GM18867 (cell line): ENCODE measurements at regions not wholly inside any gene's neighbourhood (a gene's known extent, or its start where the extent isn't known, plus 50 kb on each side); places are given as distances from the start of the nearest gene placed in this dataset.

Source experiments
- ATAC-seq: cut with Tn5 transposase; IDR thresholded peaks from one replicate; pipeline ENCODE4 v1.9.1; 2021; ENCODE audit warnings: mild to moderate bottlenecking, moderate library complexity; ENCODE audit not compliant: unreplicated experiment

DNA sequence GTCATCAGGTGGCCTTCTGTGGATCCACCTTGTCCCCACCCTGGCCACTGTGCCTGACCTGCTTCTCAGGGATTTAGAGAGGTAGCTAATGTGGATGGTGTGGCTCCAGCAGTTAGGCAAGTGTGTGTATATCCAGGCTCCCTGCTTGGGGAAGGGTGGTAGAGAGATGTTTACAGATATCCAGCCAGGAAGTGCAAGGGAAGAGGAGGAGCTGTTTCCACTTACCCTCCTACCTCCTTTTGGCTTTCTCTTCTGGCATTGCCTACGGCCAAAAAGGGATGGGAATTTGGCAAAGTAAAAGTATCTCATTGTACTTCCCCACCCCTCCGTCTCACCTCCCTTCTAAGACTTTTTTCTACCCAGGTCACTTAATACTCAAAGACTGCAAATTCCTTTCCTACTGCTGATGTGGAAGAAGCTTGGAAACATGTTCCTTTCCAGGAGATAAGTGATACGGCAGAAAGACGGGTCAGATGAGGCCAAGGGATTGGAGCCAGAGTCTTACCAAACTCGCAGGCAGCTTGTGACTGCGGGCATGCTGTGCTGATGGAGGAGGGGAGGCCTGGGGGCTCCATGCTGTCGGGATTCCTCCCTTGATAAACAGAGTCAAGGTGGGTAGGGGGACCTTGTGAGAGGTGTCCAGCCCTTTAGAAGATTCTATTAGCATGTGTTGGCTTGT, 253.4 kb downstream of the PRL start:
- ATAC-seq: no peak

DNA sequence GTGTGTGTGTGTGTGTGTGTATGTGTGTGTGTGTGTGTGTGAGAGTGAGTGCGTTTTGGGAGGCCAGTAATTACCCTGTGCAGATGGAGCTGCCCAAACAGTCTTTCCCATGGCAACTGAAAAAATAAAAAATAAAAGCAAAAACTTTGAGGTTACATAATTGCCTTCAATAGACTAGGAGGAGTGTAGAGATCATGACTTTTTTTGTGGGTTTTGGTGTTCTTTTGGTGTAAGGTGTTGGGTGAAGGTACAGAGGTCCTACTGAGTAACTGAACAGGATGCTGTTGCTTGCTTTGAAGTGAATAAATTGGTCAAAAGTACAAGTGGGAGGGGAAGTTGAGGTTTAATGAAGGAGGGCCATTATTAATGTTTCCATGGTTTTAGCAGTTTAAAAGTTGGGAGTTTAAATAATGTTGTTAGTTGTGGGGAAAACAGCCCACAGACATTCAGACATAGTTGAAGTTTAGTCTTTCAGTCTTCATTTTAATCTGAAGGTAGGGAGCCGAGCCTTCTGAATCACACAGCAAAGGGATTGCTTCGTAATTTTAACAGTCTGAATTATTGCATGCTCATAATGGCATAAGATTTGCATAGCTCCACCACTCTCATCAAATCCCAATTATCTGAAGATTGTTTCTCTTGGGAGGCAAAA, 251.4 kb downstream of the PRL start:
- ATAC-seq: no peak

DNA sequence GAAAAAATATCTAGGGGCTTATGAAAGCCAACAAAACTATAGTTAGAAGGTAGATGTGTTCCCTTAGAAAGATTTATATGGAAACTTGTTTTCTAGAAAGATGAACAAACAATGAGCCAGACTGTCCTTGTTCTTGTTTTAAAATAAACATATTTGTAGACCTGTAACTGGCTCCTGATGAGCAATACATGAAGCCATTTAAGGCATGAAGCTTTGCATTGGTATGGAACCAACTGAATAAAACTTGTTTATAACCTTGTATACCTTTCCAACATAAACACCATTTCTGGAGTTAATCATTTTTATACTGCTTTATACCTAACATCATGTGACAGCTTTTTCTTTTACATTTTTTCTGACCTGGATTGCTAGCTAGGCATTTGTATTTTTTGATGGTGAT, 247.8 kb downstream of the PRL start:
- ATAC-seq: no peak

DNA sequence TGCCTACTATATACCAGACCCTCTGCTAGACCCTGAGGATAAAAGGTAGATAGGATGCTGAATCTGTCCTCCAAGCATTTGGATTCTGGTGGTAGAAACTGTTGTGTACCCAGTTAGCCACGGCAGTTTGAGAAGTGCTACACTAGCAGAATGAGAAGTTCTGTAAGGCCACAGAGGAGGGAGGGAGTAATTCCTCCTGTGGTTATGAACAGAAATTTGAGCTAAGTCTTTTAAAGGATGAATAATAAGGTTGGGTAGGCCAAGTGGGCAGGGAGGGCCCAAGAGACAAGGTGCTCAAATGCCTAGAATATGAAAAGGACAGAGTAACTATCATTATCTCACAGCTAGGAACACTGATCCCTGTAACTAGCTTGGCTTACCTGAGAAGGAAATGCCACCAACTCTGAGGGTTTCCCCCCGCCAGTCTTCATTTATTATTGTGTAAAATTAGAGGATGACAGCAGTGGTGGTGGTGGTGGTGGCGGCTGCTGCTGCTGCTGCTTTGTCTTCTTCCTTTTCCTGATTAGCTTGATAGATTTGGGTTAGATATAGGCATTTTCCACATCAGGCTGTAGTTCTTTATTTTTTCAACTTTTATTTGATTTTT, 243.3 kb downstream of the PRL start:
- no peak for ATAC-seq

DNA sequence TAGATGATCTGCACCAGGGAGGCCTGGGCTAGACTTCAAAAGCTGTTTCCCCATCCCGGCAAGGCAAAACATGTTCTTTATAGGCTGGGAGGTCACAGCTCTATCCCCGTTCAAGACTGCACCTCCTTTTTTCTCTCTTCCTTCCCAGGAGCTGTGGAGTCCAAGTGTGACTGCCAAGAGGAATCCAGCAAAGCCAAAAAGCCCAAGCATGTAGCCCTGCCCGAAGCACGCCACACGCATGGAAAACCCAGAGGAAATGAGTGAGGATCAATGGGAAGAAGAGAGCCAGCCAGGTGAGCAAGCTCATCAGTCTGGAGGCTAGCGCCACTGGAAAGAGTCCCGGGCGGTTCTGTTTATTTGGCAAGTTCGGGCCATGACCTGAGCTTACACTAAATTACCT, 240.4 kb downstream of the PRL start:
- ATAC-seq: no peak

DNA sequence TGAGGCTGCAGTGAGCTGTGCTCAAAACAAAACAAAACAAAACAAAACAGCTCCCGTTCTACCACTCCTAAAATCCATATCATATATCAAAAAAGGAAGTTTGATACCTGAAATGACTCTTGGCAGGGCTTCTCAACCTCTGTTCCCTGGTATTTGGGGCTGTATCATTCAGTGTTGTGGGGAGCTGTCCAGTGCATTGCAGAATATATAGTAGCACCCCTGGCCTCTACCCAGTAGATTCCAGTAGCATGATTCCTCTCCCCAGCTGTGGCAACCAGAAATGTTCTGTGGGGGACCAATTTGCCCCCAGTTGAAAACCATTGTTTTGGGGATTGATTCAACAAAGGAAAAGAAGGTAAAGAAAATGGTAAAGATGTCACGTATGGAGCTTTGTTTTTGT, 238.9 kb downstream of the PRL start:
- no peak for ATAC-seq

DNA sequence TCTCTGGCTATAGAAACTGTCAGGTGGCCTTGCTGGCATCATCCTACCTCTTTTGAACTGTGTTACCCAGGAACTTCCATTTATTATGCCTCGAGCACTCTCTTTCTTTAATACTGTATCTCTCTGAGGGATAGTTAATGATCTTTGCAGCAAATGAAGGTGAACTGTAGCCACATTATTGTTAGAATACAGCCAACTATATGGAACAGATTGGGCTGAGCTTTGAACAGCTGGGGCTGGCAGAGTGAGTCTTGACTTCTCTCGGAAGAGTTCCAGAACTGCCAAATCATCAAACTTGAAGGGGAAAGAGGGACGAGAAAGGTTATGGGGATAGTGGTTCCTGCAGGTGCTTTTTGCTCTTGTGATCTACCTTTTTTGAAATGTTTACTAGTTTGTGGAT, 237.7 kb downstream of the PRL start:
- ATAC-seq: no peak

DNA sequence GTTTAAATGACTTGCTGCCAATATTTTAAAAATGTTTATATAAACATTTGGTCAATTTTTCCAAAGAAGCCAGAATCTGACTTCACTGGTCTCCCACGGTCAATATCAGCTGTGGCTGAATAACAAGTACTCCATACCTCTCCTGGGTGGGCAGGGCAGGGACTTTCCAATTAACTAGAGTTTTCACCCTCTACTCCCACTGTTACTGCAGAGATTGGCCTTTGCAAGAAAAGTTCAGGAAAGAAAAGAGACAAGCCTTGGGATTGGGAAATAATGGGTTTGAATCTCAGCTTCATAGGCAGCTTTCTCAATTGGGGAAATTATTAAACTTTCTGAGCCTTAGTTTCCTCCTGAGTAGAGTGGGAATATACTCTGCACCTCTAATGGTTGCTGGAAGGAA, 236.9 kb downstream of the PRL start:
- ATAC-seq: no peak

DNA sequence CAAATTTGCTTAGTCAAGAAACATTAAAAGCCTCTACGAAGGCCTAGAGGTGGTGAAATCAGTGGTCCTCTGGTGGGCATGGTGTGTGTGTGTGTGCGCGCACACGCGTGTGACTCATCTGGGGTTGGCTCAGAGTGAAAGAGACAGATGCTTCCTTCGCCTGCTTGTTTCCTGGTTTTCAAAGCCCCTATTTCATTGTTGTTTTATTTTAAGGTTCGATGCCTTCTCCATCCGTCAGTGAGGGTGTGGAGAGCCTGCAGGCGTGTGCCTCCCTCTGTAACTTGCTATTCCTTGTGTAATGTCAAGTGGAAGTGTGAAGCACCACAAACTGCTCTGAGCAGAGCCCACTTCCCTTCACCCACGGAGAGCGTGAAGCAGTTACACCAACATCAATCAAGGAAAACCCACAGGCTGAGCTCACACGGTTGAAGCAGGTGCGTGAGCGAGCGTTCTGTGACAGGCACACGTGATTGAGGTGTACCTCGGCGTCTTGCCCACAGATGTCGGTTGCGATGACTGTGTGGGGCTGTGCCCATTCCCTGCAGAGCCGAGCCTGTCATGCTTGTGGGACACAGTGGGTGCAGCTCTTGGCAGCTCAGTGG, 233.9 kb downstream of the PRL start:
- peak; percentile 80 for ATAC-seq

DNA sequence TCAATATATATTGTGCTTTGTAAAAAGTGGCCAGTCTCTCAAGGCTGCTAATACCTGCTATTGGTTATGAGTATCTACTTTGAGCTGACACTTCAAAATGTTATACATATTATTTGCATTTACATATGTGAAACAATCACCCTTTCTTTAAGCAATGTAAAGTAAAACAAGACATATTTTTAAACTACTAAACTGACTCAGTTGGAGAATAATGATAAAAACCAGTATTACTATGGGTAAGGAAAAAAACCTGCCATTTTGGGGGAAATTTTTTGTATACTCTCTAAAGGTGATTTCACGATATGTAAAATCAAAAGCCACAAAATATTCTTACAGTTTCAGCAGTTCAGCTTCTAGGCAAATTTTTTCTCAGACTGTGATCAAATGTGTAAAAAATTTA, 232.3 kb downstream of the PRL start:
- ATAC-seq: peak; percentile 29

DNA sequence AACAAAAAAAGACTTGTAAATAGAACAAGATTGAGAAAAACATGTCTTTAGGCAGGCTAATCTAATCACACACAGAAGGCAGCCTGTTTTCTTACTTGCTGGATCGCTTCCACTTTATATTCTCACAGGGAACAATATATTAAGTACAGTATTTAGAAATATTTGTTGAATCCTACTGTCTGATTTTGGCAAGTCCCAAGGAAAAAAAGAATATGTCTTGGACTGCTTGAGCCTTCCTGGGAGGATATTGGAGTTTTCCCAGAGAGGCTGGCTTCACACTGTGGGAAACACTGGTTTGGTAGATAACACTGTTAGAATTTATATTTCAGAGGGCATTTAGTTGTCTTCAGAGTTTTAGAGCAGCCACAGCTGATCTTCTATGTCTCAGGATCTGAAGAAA, 229.7 kb downstream of the PRL start:
- no peak for ATAC-seq

DNA sequence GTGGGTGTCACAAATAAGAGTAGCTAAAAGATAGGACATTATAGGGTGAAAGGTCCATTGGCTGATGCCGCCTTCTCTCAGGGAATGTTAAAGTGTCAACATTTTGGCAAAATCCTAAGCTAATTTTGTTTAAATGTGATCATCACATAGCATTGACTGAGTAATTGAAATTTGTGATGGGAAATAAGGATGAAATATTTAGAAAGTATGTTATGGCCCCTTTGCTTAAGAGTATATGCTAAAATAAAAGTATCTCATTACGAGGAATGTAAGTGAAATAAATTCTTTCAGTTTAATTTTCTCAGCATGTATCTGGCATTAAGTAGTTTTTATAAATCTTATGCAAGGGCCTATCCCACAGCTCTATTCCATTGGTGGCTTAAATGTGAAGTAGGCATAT, 229.2 kb downstream of the PRL start:
- no peak for ATAC-seq

DNA sequence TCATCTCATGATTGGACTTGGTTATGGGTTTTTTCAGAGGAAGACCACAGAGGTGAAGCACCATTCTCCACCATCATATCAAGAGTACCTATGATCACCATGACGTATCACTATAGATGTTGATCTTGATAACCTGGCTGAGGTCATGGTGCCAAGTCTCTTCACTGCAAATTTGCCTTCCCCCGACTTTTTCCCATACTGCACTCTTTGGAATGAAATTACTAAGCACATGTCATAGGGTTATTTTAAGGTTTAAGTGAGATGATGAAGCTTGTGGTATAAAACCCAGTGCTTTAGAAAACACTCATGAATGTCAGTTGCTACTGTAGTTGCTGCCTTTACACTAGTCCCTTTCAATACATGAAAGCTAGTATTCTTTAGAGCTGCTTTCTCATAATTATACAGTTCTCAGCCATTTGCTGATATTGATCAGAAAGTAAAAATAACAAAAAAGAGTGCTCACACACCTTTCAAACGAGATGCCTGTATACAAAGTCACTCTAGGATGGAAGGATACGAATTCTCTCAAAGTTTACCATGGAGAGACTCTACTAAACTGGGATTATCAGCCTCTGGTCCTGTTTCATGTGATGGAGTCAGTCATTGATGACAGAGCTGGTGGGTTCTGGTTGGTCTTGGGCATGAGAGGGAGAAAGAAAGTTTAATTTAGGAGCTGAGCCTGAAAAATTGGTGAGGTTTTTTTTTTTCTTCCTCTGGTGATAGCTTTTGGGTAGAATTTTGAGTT, 228.1 kb downstream of the PRL start:
- ATAC-seq: peak; percentile 47

DNA sequence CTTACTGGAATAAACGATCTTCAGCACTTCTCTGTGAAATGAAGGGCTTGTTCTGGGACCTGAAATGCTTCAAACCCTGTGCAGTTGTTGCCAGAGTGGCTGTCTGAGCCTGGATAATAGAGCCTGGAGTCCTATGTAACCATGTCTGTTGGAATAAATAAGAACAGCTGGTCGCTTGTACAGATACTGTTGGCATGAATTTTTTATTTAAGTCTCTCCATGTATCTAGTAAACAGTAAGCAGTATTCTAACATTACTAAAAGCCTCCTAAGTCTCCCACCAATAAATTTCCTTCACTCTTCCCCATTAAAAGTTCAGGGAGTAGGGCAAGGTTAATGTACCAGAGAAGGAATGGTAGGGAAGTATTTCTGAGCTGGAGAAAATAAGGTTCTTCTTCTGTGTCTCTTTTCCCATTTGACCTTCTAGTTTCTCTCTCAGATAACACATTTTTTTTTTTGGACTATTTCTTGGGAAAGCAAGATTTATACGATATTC, 227.5 kb downstream of the PRL start:
- no peak for ATAC-seq

DNA sequence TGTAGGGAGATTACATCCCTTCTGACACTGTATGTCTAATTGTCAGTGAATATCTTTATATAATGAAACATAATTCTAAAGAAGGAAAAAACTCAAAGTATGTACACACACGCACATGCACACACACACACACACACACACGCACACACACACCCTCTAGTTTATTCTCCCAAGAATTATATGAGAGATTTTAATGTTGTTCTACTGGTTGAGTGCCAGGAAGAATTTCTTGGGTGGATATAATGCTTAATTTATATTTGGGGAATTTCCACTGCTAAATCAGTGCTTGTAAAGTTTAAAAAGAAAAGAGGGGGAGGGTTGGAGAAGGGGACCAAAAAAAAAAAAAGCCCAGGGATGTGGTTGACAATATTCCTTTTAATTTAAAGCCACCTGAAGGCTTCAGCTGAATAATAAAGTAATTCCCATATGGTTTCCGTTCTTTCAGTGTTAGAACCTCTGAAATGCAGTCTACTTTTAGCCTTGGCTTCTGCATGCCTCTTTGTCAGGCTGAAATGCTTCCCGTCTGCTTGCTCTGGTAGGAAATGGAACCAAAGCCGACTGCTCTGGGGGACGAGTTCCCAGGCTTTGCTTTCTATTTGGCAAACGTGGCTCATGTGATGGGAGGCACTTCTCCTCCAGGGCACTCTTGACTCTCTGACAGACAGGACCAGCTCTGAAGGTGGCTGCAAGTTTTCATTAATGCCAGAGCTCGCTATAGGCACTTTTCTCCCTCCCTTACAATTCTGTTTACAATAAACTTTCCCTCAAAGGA, 225.4 kb downstream of the PRL start:
- no peak for ATAC-seq

DNA sequence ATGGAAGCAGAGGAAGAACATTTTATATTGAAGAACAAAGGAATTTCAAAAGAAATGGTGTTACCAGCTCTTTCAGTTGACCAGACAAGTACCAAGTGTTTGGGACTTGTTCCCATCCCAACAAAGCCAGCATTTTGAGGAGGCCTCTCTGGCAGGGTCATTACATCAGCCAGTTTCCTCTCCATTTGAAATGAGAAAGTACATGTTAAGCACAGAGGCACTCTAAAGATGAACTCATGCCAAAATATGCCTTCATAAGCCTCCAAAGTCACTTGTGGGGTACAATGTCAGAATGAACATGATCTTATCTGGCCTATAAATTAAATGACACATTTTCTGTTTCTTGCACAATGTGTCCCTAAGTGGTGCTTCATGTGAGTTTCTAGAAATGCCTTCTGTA, 223.9 kb downstream of the PRL start:
- ATAC-seq: no peak

DNA sequence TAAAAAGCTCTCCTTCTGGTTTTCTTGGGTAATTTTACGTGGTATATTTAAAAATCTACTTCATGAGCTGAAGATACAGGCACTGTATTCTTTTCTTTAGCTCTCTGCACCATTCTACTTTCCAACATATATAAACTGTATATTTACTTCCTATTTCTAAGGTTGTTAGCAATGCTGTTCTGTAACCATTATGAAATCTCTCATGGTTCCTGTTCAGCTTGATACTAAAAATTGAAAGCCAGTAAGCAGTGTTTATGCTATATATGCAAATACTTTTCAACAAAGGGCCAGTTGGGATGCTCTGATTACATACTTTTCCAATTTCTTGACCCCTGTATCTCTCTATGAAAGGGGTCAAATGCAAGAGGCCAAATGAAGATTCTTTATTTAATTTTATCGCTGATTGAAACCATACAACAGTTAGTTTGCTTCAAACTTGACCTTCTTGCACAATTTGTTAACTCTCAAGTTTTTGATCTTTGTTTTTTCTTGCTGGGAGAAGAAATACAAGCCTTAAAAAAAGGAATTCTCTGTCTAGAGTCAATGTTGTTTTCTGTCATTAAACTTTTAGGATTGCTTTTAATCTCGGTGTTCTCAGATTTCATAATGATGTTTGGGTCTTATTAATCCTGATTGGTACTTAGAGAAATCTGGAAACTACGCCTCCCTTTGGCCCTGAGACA, 223.2 kb downstream of the PRL start:
- ATAC-seq: no peak

DNA sequence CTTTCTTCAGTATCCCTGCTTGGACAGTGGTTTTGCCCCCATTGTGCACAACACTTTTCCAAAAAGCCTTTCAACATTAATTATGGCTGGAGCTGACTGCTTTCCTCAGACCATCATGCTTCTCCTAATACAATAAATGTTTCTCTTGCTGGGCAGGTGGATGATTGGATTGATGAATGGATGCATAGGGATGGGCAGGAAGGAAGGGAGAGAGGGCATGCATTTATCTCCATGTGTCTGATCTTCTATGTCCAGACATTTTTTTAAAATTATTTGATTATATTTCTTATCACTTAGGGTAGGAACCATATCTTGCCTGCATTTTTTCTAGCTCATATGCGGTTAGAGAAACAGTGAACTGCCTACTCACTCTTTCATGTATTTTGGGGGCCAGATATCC, 218.5 kb downstream of the PRL start:
- ATAC-seq: no peak

DNA sequence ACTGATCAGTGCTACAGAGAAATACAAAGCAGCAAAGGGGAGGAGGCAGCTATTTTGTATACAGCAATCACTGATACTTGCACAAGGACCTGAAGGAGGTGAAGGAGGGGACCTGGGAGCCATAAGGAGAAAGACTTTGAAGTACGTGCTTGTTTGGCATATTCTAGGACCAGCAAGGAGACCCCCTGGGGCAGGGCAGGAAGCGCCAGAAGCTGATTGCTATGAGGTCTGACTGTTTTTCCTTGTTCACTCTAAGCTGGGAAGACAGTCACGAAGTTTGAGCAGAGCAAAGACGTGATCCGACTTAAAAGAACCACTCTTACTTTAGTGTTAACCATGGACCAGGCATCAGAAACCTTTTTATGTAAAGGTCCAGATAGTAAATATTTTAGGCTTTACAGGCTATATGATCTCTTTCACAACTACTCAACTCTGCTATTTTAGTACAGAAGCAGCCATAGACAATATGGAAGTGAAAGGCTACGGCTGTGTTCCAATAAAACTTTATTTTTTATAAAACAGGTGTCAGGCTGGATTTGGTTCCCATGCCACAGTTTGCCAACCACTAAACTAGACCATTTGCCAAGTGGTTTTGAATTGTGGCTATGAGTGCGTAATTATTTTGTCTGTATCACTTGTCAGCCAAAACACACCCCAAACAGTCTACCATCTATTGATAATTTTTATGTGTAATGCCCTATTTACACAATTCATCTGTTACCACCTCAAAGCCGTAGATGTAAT, 217.9 kb downstream of the PRL start:
- no peak for ATAC-seq
